ENCODE measurements at regions not wholly inside any gene's neighbourhood (a gene's known extent, or its start where the extent isn't known, plus 50 kb on each side); places are given as distances from the start of the nearest gene placed in this dataset.

- no peak for DNase-seq
Observed at GRCh38 chr13:36493046-36493445, 60.8 kb downstream of the CCNA1 start.

GRCh38 chr13:36495431-36495830 is 63.1 kb downstream of the CCNA1 start:
- DNase-seq, result no peak

- DNase-seq, result no peak
Observed at GRCh38 chr13:36509369-36509768, 77.1 kb downstream of the CCNA1 start.

GRCh38 chr13:36512771-36513170 is 80.5 kb downstream of the CCNA1 start:
- DNase-seq, result no peak

- no peak for DNase-seq
Observed at GRCh38 chr13:36513266-36513665, 81.0 kb downstream of the CCNA1 start.

GRCh38 chr13:36515466-36515865 is 83.2 kb downstream of the CCNA1 start:
- DNase-seq, result no peak

GRCh38 chr13:36516225-36516624 is 83.9 kb downstream of the CCNA1 start:
- no peak for DNase-seq

GRCh38 chr13:36518707-36519106 is 86.4 kb downstream of the CCNA1 start:
- DNase-seq, result no peak

GRCh38 chr13:36519432-36519831 is 87.1 kb downstream of the CCNA1 start:
- DNase-seq, result no peak

- DNase-seq, result no peak
Observed at GRCh38 chr13:36520111-36520510, 87.8 kb downstream of the CCNA1 start.

- no peak for DNase-seq
Observed at GRCh38 chr13:36526897-36527296, 94.6 kb downstream of the CCNA1 start.

GRCh38 chr13:36528105-36528504 is 95.8 kb downstream of the CCNA1 start:
- no peak for DNase-seq

- peak; percentile 4 for DNase-seq
Observed at GRCh38 chr13:36530050-36530789, 97.9 kb downstream of the CCNA1 start.

GRCh38 chr13:36530861-36531590 is 98.7 kb downstream of the CCNA1 start:
- no peak for DNase-seq

GRCh38 chr13:36531746-36532486 is 99.6 kb downstream of the CCNA1 start:
- peak; percentile 6 for DNase-seq

GRCh38 chr13:36533806-36534205 is 101.5 kb downstream of the CCNA1 start:
- no peak for DNase-seq

- no peak for DNase-seq
Observed at GRCh38 chr13:36536546-36536945, 104.3 kb downstream of the CCNA1 start.

- DNase-seq, result no peak
Observed at GRCh38 chr13:36543671-36544070, 111.4 kb downstream of the CCNA1 start.

GRCh38 chr13:36548129-36548528 is 115.8 kb downstream of the CCNA1 start:
- DNase-seq, result no peak

- DNase-seq, result no peak
Observed at GRCh38 chr13:36549126-36549702, 116.9 kb downstream of the CCNA1 start.

GRCh38 chr13:36549755-36550154 is 117.5 kb downstream of the CCNA1 start:
- DNase-seq, result no peak

GRCh38 chr13:36550177-36550576 is 117.9 kb downstream of the CCNA1 start:
- no peak for DNase-seq

- no peak for DNase-seq
Observed at GRCh38 chr13:36551445-36551844, 119.2 kb downstream of the CCNA1 start.
